ENCODE measurements at regions not wholly inside any gene's neighbourhood (a gene's known extent, or its start where the extent isn't known, plus 50 kb on each side); places are given as distances from the start of the nearest gene placed in this dataset.

DNA sequence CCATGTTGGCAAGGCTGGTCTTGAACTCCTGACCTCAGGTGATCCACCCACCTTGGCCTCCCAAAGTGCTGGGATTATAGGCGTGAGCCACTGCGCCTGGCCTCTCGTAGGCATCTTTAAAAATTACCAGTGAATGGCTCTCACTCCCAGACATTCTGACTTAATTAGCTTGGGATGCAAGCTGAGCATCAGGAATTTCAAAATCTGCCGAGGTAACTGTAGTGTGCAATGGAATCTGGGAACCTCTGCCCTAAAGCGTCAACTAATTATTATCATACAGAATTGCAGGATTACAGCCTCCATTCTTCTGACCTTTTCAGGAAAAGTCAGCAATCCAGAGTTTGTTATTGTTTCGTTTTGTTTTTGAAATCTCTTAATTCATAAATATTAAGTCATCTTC is 213.4 kb upstream of the DMAC1 start:
- H3K9me3 ChIP-seq, result peaks cover 0 to 13% (median 0%) of the 10 kb centered on the region in 11 donors
- H3K4me1 ChIP-seq, result no peaks in the 10 kb centered on the region
- H3K27me3 ChIP-seq, result no peaks in the 10 kb centered on the region
- TF ChIP-seq, protein P1, sequence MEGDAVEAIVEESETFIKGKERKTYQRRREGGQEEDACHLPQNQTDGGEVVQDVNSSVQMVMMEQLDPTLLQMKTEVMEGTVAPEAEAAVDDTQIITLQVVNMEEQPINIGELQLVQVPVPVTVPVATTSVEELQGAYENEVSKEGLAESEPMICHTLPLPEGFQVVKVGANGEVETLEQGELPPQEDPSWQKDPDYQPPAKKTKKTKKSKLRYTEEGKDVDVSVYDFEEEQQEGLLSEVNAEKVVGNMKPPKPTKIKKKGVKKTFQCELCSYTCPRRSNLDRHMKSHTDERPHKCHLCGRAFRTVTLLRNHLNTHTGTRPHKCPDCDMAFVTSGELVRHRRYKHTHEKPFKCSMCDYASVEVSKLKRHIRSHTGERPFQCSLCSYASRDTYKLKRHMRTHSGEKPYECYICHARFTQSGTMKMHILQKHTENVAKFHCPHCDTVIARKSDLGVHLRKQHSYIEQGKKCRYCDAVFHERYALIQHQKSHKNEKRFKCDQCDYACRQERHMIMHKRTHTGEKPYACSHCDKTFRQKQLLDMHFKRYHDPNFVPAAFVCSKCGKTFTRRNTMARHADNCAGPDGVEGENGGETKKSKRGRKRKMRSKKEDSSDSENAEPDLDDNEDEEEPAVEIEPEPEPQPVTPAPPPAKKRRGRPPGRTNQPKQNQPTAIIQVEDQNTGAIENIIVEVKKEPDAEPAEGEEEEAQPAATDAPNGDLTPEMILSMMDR (IDR thresholded peaks at IDR 0.05), result no peak
- no peaks in the 10 kb centered on the region for H3K36me3 ChIP-seq
- intact Hi-C loops (cut with DNase I), result no loop called here
- DNase-seq (no peak), ATAC-seq (no peak)
- WGBS, 2 donors, result 63 to 78% methylated on average over 6 of the region's 6 CpGs
- no peak overlapping the region for H3K27ac ChIP-seq
- no peak overlapping the region for H3K4me3 ChIP-seq

DNA sequence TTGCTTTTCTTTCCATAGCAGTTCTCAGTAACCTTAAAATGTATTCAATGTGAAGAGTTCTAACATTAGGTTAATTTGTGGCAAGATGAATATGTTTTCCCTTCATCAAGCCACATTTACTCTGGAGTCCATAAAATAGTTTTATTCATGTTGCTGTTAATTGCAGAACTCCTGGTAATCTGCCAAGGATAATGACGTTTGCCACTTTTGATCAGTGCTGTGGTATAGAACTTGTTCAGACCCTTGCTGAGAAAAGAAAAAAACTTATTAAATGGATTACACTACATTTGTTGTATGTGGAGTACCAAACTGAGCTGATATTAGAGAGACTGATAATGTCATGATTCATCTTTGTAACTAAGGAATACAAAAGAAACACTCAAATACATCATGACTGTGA is 212.4 kb upstream of the DMAC1 start:
- Histone ChIP-seq H3K4me1 (no peaks in the 10 kb centered on the region), H3K9me3 (peaks cover 0 to 13% (median 0%) of the 10 kb centered on the region in 11 donors), H3K36me3 (no peaks in the 10 kb centered on the region), H3K27ac (no peak overlapping the region), H3K27me3 (no peaks in the 10 kb centered on the region), H3K4me3 (no peak overlapping the region)
- TF ChIP-seq, protein P1 (IDR thresholded peaks at IDR 0.05), result no peak
- intact Hi-C loops (cut with DNase I), result no loop called here
- ATAC-seq, result no peak
- DNase-seq, result no peak
- 23 to 30% methylated on average over 1 of the region's 1 CpG for WGBS, 2 donors

DNA sequence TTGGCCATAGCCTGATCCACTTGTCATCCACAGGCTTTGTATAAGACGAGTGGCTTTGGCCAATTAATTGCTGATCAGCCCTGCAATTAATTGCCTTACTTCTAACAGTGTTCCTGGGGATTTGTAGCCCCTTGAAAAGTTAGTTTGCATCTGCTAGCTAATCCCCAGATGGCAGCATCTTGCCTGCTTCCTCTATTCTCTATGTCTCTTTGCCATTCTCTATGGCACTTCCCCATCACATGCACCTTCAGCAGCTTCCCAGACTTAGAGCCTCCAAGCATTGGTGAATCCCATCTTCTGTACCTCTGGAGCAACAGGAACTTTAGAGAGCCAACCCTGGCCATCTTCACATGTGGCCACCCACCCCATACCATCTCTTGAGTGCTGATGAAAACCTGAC is 197.0 kb upstream of the DMAC1 start:
- ATAC-seq (no peak), DNase-seq (no peak)
- WGBS, 2 donors, result 73 to 77% methylated on average over 1 of the region's 1 CpG
- no peaks in the 10 kb centered on the region for H3K36me3 ChIP-seq
- no peaks in the 10 kb centered on the region for H3K9me3 ChIP-seq
- no peaks in the 10 kb centered on the region for H3K4me1 ChIP-seq
- no peak overlapping the region for H3K4me3 ChIP-seq
- TF ChIP-seq, protein P1 (IDR thresholded peaks at IDR 0.05), result no peak
- intact Hi-C loops (cut with DNase I), result no loop called here
- H3K27me3 ChIP-seq, result no peaks in the 10 kb centered on the region
- H3K27ac ChIP-seq, result no peak overlapping the region

DNA sequence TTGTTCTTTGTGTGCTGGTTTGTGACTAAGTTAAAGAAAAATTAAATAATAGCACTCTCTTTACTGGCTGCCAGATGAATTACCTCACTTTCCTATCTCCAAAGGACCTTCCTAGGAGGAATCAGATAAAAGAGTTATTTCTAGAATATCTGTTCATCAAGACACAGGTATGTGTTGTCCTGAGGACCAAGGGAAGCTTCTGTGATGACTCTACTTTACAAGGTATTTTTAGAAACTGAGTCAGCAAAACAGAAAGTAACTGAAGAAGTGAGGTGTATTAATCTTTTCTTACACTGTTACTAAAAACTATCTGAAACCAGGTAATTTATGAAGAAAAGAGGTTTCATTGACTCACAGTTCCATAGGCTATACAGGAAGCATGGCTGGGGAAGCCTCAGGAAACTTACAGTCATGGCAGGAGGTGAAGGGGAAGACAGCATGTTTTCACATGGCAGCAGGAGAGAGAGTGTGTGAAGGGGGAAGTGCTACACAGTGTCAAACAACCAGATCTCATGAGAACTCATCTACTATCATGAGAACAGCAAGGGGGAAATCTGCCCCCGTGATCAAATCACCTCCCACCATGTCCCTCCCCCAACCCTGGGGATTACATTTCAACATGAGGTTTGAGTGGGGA is 189.2 kb upstream of the DMAC1 start:
- ATAC-seq, result no peak
- Histone ChIP-seq H3K36me3 (no peaks in the 10 kb centered on the region), H3K4me3 (no peak overlapping the region), H3K27me3 (no peaks in the 10 kb centered on the region), H3K4me1 (peaks cover 0 to 3% (median 0%) of the 10 kb centered on the region in 9 donors), H3K27ac (no peak overlapping the region), H3K9me3 (no peaks in the 10 kb centered on the region)
- TF ChIP-seq, protein P1 (IDR thresholded peaks at IDR 0.05), result no peak
- intact Hi-C loops (cut with DNase I), result no loop called here
- DNase-seq, result no peak
- WGBS, 2 donors, result 56 to 71% methylated on average over 1 of the region's 1 CpG
